GM12878 (cell line): ENCODE measurements at regions not wholly inside any gene's neighbourhood (a gene's known extent, or its start where the extent isn't known, plus 50 kb on each side); places are given as distances from the start of the nearest gene placed in this dataset.

Experiments
- BCLAF1 ChIP-seq: fragments of 450-650 bp; IDR thresholded peaks from 2 replicates; pipeline ENCODE4 v1.6.1; 2017; ENCODE audit warnings: antibody characterized with exemption, mild to moderate bottlenecking, moderate library complexity
- CBFB ChIP-seq: IDR thresholded peaks from 2 replicates; pipeline ENCODE4 v1.6.1; 2016; ENCODE audit warnings: antibody characterized with exemption, low read depth
- HDAC6 ChIP-seq: fragments of 200-600 bp; sonication (generic); IDR thresholded peaks from one replicate; pipeline ENCODE4 v1.8.0; 2017; ENCODE audit warnings: antibody characterized with exemption; ENCODE audit not compliant: unreplicated experiment
- IKZF2 ChIP-seq, 2 experiments: fragments of 450-650 bp; IDR thresholded peaks; 2 replicates each; pipeline ENCODE4 v1.6.1; 2017; ENCODE audit warnings: mild to moderate bottlenecking in 2 of 2, moderate library complexity in 2 of 2
- IRF5 ChIP-seq: fragments of 450-650 bp; IDR thresholded peaks from 2 replicates; pipeline ENCODE4 v1.6.1; 2017; ENCODE audit warnings: borderline replicate concordance
- NKRF ChIP-seq: fragments of 450-650 bp; conservative IDR thresholded peaks from 2 replicates; pipeline ENCODE4 v1.6.1; 2017; ENCODE audit warnings: mild to moderate bottlenecking, moderate library complexity
- NR2F1 ChIP-seq: fragments of 450-650 bp; conservative IDR thresholded peaks from 2 replicates; pipeline ENCODE4 v1.6.1; 2017; ENCODE audit warnings: mild to moderate bottlenecking
- RBBP5 ChIP-seq: fragments of 200-600 bp; sonication (generic); conservative IDR thresholded peaks from 2 replicates; pipeline ENCODE4 v1.6.1; 2016
- ZNF622 ChIP-seq: fragments of 450-650 bp; IDR thresholded peaks from 2 replicates; pipeline ENCODE4 v1.6.1; 2017; ENCODE audit warnings: mild to moderate bottlenecking, inconsistent platforms
- ZNF687 ChIP-seq: fragments of 450-650 bp; IDR thresholded peaks from 2 replicates; pipeline ENCODE4 v1.6.1; 2017; ENCODE audit warnings: mild to moderate bottlenecking, moderate library complexity

- no peak for TF ChIP-seq ZNF687
- TF ChIP-seq NKRF = no peak
- TF ChIP-seq CBFB = no peak
- TF ChIP-seq IRF5 = no peak
- TF ChIP-seq RBBP5 = no peak
- no peak for TF ChIP-seq ZNF622
- TF ChIP-seq BCLAF1 = no peak
- no peak for TF ChIP-seq IKZF2 (IDR thresholded peaks at IDR 0.05)
- no peak for TF ChIP-seq HDAC6
- TF ChIP-seq NR2F1 = no peak
Observed at GRCh38 chrX:65127842-65128241, 151.6 kb upstream of the ZC4H2 start (continued).
